Panc1 (cell line): ENCODE measurements at regions not wholly inside any gene's neighbourhood (a gene's known extent, or its start where the extent isn't known, plus 50 kb on each side); places are given as distances from the start of the nearest gene placed in this dataset.

Experiments used
- CTCF ChIP-seq: fragments of 450-650 bp; IDR thresholded peaks from 2 replicates; pipeline ENCODE4 v1.5.1; 2017; ENCODE audit warnings: mild to moderate bottlenecking
- POLR2AphosphoS5 ChIP-seq: IDR thresholded peaks from 2 replicates; pipeline ENCODE4 v1.6.1; 2012; ENCODE audit warnings: mild to moderate bottlenecking, low read depth, low read length, moderate library complexity
- REST ChIP-seq, 2 experiments: IDR thresholded peaks; 2 replicates each; pipeline ENCODE4 v1.6.1; 2011 to 2012; ENCODE audit warnings: low read depth in 2 of 2, control low read depth in 1 of 2, low read length in 1 of 2, mild to moderate bottlenecking in 1 of 2, moderate library complexity in 1 of 2; ENCODE audit not compliant: insufficient read depth in 1 of 2
- TCF7L2 ChIP-seq: IDR thresholded peaks from 2 replicates; pipeline ENCODE4 v1.6.1; 2011; ENCODE audit warnings: mild to moderate bottlenecking, low read depth, low read length, inconsistent platforms

GRCh38 chr12:70028515-70028914, 203.5 kb downstream of the MYRFL start:
- TF ChIP-seq CTCF (no peak), POLR2AphosphoS5 (no peak), REST (IDR thresholded peaks at IDR 0.05; ENCODE audit: insufficient read depth in 1 of 2, low read depth in 2 of 2, low read length in 1 of 2) (no peak), TCF7L2 (no peak)
